KMS-11 (cell line): ENCODE measurements at regions not wholly inside any gene's neighbourhood (a gene's known extent, or its start where the extent isn't known, plus 50 kb on each side); places are given as distances from the start of the nearest gene placed in this dataset.

Experiments
- H2AFZ ChIP-seq: fragments of 200-600 bp; sonication (generic); 2 replicates; pipeline ENCODE4 v1.6.1; 2016; ENCODE audit warnings: antibody characterized with exemption, mixed run types, low read depth
- H3K27ac ChIP-seq: fragments of 200-600 bp; sonication (generic); 2 replicates; pipeline ENCODE4 v1.6.1; 2016; ENCODE audit warnings: mild to moderate bottlenecking, mixed run types
- H3K27me3 ChIP-seq: fragments of 200-600 bp; sonication (generic); 2 replicates; pipeline ENCODE4 v1.6.1; 2017; ENCODE audit warnings: mild to moderate bottlenecking, low read depth, mixed run types, moderate library complexity; ENCODE audit not compliant: insufficient read depth
- H3K36me3 ChIP-seq: fragments of 200-600 bp; sonication (generic); 2 replicates; pipeline ENCODE4 v1.6.1; 2017; ENCODE audit warnings: mild to moderate bottlenecking, mixed run types; ENCODE audit not compliant: insufficient read depth
- H3K4me1 ChIP-seq: fragments of 200-600 bp; sonication (generic); 2 replicates; pipeline ENCODE4 v1.6.1; 2016; ENCODE audit warnings: mild to moderate bottlenecking, low read depth, mixed run types; ENCODE audit not compliant: poor library complexity, severe bottlenecking
- H3K4me2 ChIP-seq: fragments of 200-600 bp; sonication (generic); 2 replicates; pipeline ENCODE4 v1.7.0; 2016; ENCODE audit warnings: mild to moderate bottlenecking, mixed run types
- H3K4me3 ChIP-seq: fragments of 200-600 bp; sonication (generic); IDR thresholded peaks from 2 replicates; pipeline ENCODE4 v1.6.1; 2017; ENCODE audit warnings: low read depth, low read length, mixed read lengths; ENCODE audit not compliant: insufficient read depth
- H3K79me2 ChIP-seq: fragments of 200-600 bp; sonication (generic); 2 replicates; pipeline ENCODE4 v1.6.1; 2016; ENCODE audit warnings: low read depth, mixed run types; ENCODE audit not compliant: insufficient read depth
- H3K9ac ChIP-seq: fragments of 200-600 bp; sonication (generic); 2 replicates; pipeline ENCODE4 v1.6.1; 2016; ENCODE audit warnings: mild to moderate bottlenecking, mixed run types
- H4K20me1 ChIP-seq: fragments of 200-600 bp; sonication (generic); 2 replicates; pipeline ENCODE4 v1.6.1; 2016; ENCODE audit warnings: mild to moderate bottlenecking, mixed run types; ENCODE audit not compliant: insufficient read depth
- CTCF ChIP-seq: fragments of 200-600 bp; sonication (generic); conservative IDR thresholded peaks from 2 replicates; pipeline ENCODE4 v1.6.1; 2017; ENCODE audit warnings: low read depth, mild to moderate bottlenecking, antibody characterized with exemption, low read length, moderate library complexity, mixed read lengths

- Histone ChIP-seq H3K4me3 (no peak overlapping the region), H3K27me3 (no peaks in the 10 kb centered on the region; the same call in 1 of the 2 replicates), H3K36me3 (no peaks in the 10 kb centered on the region), H4K20me1 (no peaks in the 10 kb centered on the region), H3K79me2 (no peaks in the 10 kb centered on the region), H2AFZ (no peak overlapping the region), H3K4me2 (no peak overlapping the region), H3K9ac (no peak overlapping the region), H3K4me1 (no peaks in the 10 kb centered on the region), H3K27ac (no peak overlapping the region)
- TF ChIP-seq CTCF: no peak
Observed at GRCh38 chr1:5394111-5394510, 598.1 kb downstream of the NPHP4 start.

GRCh38 chr1:5393603-5394002, 598.6 kb downstream of the NPHP4 start:
- TF ChIP-seq CTCF: no peak
- Histone ChIP-seq H3K4me3 (no peak overlapping the region), H2AFZ (no peak overlapping the region), H3K27me3 (no peaks in the 10 kb centered on the region; the same call in 1 of the 2 replicates), H3K9ac (no peak overlapping the region), H3K27ac (no peak overlapping the region), H3K4me1 (no peaks in the 10 kb centered on the region), H3K4me2 (no peak overlapping the region), H4K20me1 (no peaks in the 10 kb centered on the region), H3K79me2 (no peaks in the 10 kb centered on the region), H3K36me3 (no peaks in the 10 kb centered on the region)

- Histone ChIP-seq H3K79me2 (no peaks in the 10 kb centered on the region), H3K9ac (no peak overlapping the region), H3K4me2 (no peak overlapping the region), H4K20me1 (no peaks in the 10 kb centered on the region), H3K36me3 (no peaks in the 10 kb centered on the region), H3K4me1 (no peaks in the 10 kb centered on the region), H2AFZ (no peak overlapping the region), H3K4me3 (no peak overlapping the region), H3K27ac (no peak overlapping the region), H3K27me3 (no peaks in the 10 kb centered on the region; the same call in 1 of the 2 replicates)
- no peak for TF ChIP-seq CTCF
Observed at GRCh38 chr1:5393146-5393545, 599.1 kb downstream of the NPHP4 start.

DNA sequence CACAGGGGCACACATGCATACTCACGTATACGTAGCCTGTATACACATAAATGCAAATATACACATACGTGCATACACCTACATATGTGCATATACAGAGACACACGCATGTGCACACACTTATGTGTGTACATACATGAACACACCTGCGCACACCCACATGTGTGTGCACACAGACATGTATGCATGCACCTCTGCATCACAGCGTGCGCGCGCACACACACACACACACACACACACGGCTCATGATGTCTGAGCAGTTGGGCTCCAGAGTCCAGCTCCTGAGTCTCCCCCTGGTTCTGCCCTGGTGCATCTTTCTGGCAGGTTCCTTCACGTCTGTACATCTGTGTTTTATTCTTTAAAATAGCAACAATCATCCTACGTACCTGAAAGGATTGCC, 600.5 kb downstream of the NPHP4 start:
- H3K79me2 ChIP-seq: no peaks in the 10 kb centered on the region
- no peaks in the 10 kb centered on the region for H3K36me3 ChIP-seq
- H2AFZ ChIP-seq: no peak overlapping the region
- no peak overlapping the region for H3K4me3 ChIP-seq
- no peaks in the 10 kb centered on the region for H3K4me1 ChIP-seq
- H3K4me2 ChIP-seq: no peak overlapping the region
- no peaks in the 10 kb centered on the region; the same call in 1 of the 2 replicates for H3K27me3 ChIP-seq
- TF ChIP-seq CTCF: no peak
- no peak overlapping the region for H3K27ac ChIP-seq
- no peaks in the 10 kb centered on the region for H4K20me1 ChIP-seq
- H3K9ac ChIP-seq: no peak overlapping the region
